ENCODE measurements at regions not wholly inside any gene's neighbourhood (a gene's known extent, or its start where the extent isn't known, plus 50 kb on each side); places are given as distances from the start of the nearest gene placed in this dataset.
"Not testable (repeated sequence)": the region's sequence is repeated elsewhere in the genome, so short reads cannot be mapped to it uniquely, and the experiment has no call there.

DNA sequence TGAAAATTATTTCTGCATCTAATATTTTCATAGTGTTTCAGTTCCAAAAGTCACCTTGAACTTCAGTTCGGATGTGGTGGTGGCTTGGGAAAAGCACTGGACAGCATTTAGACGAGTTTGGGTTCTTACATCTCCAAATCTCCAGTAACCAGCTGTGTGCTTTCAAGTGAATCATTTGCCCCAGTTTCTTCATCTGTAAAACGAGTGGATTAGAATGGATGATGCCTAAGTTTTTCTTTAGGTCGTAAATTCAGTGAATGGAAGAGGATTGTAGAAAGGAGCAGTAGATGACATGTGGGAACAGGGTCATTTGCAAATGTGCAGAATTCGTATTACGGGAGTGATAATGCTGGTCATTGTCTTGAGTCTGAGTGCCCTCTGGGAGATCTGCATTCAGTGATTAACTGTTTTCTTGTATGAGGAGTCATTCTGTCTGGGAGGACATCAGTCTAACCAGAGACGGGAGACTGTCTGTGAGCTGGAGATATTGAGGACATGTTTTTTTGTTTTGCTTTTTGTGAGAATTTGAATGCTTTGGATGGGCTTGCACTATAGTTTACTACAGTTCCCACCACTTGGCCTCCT is 641.6 kb upstream of the TBL1XR1 start:
- DNase-seq (ENCODE audit: low spot score) = no peak

DNA sequence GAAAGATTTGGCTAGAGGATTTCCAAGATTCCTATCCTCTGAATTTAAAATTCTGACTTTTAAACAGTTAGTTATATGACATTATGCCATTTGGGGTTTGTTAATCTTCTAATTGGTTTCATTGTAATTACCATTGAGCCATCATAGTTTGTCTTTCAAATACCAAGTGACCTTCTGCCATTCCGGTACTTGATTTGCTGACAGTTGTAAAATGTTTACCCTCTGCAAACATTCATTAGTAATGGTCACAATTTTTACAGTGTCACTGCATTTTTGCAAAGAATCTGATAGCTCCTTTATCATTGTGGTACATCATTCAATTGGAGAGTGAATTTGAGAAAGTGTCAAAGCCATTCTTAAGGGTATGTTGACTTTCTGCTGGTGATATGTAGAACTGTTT is 645.0 kb upstream of the TBL1XR1 start:
- no peak for DNase-seq (ENCODE audit: low spot score)

DNA sequence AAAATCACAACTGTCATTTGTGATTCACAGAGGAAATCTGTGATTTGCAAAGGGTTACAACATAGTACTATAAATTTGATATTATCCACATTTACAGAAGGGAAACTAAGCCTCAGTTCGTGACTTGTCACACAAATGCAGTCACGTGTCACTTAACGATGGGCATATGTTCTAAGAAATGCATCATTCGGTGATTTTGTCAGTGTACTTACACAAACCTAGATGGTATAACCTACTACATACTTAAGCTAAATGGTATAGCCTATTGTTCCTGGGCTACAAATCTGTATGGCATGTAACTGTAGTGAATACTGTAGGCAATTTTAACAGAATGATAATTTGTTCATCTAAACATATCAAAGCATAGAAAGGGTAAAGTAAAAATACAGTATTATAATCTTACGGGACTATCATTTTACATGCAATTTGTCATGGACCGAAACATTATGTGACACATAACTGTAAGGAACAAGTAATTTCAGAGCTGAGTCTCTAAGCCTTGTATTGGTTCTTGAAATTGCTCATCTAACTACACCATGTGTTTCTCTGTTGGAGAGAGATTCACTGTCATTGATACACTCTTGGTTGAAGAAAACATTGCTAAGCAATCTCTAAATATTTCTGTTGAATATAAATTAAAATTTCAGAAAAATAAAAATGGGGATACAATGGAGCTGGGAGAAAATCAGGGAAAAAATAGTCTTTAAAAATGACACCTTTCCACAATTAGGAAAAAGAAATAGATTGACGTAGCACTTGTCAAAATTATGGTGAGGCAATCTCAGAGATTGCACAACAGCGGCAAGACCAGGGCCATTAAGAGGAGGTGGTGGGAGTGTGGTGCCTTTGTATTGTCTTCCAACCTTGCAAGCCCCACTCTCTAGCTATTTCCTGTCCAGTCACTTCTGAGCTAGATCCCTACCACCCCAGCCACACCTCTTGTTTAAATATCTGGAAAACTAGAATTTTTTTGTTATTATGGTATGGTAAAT is 645.8 kb upstream of the TBL1XR1 start:
- DNase-seq (ENCODE audit: low spot score) = no peak

DNA sequence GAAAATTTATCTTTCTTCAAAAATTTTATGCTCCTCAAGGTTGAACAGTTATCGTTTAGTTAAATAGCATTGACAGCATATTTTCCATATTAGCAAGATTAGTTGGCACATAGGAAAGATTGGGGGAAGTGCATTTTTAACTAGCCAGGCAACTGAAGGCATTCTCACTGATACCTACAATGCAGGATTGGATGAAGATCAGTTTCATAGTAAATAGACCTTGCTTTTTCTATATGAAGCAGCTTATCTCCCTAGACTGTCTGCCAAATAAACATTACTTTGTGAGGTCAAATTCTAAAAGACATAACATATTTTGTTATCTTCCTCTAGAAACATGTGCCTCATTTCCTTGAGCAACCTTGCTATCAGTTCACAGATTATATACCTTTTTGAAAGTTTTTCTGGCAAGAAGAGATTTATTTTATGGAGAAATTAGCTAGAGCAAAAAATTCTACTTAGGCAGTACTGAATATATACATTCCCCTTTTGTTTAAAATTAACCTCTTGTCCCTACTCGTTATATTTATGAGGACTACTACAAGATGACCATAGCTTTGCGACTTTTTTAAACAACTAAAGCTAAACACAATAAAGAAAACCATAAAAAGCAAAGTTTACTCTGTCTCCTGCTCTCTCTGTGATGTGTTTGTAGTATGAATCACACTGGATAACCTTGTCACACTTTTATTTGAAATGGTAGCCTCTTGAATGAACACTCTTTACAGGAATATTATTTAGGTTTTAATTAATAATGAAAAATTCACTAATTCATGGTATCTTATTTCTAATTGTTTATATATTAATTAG is 654.9 kb upstream of the TBL1XR1 start:
- DNase-seq (ENCODE audit: low spot score) = no peak

DNA sequence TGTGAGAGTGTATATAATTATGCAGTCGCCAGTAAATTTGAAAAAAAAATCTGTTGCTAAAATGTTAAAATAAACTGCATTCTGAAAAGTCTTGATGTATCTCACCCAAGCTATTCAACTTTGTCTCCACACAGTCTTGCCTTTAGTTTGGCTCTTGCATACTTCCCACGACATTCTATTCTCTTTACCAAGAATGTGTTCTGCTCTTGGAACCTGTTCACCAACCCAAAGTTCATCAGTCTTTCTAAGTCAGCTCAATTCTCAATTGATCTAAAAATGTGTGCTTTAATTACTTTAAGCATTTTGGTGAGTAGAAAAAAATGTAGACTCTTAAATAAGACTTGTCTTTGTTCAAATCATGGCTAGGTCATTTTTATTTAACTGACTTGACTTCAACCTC is 657.7 kb upstream of the TBL1XR1 start:
- DNase-seq (ENCODE audit: low spot score) = no peak

DNA sequence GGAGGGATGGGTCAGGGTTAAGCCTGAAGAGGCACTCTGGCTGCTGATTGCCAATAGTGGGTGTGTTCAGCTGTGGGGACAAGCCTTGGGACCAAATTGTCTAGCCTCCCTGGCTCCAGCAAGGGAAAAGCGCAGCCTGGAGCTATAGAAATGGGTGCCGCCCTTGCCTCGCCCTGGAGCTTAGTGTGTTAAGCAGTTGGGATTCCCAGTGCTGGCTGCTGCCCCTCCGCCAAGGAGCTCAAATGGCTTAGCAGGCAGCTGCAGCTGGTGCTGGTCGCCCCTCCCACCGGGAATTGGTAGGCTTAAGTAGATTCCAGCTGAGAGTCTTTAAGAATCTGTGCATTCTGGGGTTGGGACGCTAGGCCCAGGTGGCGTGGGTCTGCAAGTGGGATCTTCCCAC is 662.9 kb upstream of the TBL1XR1 start:
- no peak for DNase-seq (ENCODE audit: low spot score)

DNA sequence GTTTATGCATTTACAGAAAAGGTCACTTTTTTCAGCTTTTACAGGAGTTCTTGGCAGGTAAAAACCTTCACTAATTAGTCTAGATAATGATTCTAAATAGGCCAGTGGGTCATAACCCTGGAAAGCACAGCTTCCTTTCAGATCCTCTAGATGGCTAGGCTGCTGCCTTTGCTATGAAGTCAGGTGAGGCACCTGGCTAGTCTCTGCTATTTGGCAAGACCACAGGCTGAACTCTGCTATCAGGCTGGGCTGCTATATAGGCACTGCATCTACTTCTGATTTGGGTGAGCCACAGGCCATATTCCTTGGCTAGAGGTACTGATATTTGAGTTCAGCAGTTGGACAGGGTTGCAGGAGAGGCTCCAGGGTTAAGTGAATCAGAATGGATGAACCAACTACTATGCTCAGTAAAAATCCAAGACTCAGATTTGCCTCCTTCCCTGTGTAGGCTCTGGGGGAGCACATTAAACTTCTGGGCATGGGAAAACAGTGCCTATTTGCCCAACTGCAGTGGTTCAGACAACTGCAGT is 665.7 kb upstream of the TBL1XR1 start:
- no peak for DNase-seq (ENCODE audit: low spot score)

DNA sequence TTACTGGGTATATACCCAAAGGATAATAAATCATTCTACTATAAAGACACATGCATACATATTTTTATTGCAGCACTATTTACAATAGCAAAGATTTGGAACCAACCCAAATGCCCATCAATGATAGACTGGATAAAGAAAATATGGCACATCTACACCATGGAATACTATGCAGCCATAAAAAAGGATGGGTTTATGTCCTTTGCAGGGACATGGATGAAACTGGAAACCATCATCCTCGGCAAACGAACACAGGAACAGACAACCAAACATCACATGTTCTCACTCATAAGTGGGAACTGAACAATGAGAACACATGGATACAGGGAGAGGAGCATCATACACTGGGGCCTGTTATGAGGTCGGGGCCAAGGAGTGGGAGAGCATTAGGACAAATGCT is 665.0 kb upstream of the KCNMB2 start:
- not testable (repeated sequence) for DNase-seq (ENCODE audit: low spot score)

DNA sequence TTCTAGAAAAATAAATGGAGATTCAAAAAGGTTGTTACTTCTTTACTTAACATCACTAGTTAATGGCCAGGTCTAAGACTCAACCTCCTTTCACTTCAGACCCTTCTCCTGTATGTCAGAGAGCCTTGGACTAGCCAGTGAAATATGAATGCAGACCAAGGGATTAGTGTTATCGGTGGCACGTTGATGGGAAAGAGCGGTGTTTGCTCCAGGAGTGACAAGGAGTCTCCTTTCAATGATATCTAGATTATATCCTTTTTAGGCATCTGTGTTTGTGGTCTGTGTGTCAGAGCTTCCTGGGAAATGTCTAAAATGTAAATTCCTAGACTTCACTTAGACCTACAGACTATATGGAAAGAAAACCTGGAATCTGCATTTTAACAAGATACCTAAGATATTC is 658.0 kb upstream of the KCNMB2 start:
- no peak for DNase-seq (ENCODE audit: low spot score)

DNA sequence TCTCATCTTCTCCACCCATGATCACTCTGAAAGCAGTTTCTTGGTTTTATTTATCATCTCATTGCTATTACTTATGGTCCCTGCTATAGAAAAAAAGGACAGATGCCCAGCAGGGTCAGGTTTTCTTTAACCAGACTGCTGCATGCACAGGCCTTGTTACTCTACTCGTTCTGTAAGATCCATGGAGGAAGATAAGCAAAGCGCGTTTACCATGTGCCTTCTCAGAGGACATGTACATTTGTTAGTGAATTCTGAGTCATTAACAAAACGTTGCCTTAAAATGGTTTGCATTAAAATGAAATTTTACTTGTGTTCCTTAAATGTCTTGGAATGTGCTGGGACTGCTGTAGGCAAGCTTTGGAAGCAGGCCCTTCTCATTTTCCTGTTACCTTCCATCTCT is 657.3 kb upstream of the KCNMB2 start:
- no peak for DNase-seq (ENCODE audit: low spot score)

DNA sequence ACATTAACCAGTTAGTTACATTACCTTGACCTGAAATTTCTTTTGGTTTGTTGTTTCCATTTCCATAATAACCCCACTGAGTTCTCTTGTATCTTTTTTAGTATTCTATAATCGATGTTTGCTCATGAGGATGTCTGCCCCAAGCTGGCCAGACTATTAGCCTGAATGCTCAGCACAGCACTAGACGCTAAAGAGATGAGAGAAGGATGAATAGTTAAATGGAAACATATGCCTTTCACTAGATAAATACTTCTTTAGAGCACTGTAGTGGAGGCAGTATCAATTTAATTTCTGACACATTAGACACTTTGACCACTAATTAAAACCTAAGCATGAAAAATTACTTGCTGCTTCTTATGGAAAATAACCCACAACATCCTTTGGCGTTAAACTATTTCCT is 654.9 kb upstream of the KCNMB2 start:
- no peak for DNase-seq (ENCODE audit: low spot score)

DNA sequence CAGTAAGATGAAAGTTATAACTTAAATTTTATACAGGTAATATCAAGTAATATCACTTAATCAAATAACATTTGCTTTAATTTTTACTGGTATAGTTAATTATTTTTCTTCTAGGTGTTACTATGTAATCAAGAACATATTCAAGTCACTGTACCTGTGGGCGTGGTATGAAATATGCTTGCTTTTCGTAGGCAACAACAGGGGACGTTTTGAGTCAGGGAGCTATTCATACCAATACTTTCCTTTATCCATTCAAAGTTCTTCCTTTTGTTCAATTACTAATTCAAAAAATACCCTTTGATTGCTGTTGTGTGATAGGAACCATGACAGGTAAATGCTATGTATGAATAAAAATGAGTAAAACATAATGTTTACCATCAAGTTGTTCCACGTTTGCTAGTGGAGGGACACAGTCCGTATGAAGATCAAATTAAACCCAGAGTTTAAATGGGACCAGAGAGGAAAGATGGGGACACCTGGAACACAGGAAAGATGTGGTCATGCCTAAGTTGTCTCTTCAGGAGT is 654.0 kb upstream of the KCNMB2 start:
- DNase-seq (ENCODE audit: low spot score) = no peak

DNA sequence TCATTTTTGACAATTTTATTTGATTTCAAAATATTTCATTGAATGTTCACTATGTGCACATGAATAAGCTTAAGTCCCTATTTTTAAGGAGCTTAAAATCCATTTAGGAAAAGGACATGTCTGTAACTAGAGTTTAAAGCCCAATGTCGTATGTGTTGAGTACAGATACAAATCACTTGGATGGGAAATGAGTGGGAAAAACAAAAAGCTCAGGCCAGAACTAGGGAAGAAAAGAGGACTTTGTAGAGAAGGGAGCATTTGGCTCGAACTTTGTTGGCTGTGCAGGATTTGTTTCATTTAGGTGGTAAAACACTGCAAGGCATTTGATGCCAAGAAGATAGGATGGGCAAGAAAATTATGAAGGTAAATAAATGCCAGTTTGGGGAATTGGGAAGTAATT is 653.1 kb upstream of the KCNMB2 start:
- no peak for DNase-seq (ENCODE audit: low spot score)

DNA sequence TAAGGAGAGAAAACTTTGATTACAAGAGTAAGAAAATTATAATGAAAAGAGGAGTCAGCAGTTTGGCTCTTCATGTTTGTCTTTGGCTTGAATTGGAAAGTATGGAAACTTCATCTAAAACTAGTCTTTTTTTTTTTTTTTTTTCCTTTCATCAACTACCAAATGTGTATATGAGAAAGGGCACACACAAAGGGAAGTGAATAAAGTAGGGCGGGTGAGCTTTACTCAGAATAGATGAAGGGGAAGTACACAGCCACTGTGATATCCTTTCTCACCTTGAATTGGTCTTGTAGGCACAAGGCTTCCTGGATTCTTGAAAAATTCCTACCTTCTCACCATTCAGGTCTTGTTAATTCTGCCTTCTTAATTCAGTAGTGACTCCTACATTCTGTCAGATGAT is 652.3 kb upstream of the KCNMB2 start:
- no peak for DNase-seq (ENCODE audit: low spot score)

DNA sequence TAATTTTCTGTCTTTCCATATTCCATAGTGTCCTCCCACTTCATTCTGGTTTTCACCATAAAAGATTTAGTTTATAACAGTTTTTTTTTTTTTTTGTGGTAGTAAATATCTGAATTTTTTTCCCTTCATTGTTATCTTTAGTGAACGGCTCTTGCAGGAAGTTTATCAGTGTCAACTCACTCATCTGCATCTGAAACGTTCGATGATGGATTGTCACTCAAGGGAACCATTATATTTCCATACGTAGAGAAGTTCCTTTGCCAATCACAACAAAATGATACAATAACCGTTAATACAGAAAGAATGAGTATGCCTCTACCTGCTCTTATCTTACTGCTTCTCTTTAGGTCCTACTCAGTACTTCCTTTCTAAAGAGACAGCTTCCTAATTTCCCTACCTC is 651.2 kb upstream of the KCNMB2 start:
- no peak for DNase-seq (ENCODE audit: low spot score)

DNA sequence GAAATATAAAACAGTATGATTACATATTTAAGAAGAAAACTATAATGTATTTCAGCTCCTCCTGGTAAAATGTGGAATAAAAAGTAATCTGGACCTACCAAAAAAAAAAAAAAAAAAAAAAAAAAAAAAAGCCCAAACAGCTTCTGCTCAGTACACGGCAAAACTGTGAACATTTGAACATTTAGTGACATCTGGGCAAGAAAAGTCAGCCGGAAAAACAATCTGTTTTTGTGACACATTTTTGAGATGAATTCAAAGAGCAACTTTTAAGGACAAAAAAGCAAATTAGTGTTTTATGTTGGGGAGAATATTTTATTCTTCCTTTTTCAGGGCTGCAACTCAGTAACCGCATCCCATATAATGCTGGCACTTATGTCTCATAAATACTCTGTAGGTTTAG is 649.7 kb upstream of the KCNMB2 start:
- no peak for DNase-seq (ENCODE audit: low spot score)

DNA sequence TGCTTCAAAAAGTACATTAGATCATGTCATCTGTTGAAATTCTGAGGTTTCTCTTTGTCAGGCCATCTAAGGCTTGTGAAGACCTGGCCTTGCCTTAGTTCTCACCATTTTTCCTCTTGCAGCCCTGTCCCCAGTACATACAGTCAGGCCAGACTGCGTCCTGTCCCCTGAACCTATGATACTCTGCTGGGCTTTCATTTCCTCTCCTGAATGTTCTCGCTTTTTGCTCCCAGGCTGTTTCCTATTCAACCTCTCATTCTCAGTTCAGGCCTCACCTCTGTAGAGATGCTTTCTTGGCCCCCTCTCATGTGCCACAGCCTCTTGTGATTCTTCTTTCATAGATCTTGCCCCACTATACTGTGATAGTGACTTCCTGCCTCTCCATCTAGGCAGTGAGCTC is 648.8 kb upstream of the KCNMB2 start:
- DNase-seq (ENCODE audit: low spot score) = no peak

DNA sequence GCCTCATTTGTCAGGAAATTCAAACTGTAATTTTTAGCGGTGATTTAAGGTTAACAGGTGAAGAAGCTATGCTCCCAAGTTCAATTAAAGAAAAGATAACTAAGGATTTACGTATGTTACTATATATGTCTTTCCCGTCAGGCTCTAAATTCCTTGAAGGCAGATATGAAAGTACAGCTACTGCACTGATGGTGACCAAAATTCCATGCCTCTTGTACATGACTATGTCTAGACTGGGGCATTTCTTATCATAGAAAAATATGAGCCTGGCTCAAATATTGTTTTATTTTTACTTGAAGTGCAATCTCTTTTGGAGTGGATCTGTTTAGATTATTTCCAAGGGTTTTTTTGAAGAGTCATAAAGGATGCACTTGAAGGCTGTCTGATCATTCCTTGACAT is 647.1 kb upstream of the KCNMB2 start:
- no peak for DNase-seq (ENCODE audit: low spot score)

DNA sequence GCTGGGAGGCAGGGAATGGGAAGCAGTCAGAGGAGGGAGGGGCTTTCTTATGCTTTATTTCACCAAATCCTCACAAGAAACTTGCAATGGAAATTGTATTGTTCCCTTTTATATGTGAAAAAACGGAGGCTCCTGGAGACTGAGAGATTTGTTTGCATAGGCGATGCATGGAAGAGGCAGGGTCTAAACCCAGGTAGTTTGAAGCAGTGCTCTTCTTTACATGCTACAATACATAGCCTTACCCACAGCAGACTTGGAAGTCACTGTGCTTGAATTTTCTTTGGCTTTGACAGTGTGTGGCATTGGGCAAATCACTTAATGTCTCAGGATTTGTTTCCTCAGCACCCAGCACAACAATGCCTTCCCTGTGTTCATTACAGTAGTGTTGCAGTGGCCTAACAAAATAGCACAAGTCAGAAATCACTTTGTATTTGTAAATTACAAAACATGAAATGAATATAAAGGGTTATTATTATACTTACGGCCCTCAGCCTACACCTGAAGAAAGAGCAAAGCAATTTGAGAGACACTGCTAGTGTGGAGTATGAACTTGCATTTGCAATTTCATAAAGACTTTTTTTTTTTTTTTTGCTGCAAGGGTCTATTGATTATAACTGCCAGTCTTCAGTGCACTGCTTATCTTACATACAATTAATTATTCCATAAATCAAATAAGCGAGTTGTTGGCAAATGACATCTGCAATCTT is 646.4 kb upstream of the KCNMB2 start:
- no peak for DNase-seq (ENCODE audit: low spot score)

DNA sequence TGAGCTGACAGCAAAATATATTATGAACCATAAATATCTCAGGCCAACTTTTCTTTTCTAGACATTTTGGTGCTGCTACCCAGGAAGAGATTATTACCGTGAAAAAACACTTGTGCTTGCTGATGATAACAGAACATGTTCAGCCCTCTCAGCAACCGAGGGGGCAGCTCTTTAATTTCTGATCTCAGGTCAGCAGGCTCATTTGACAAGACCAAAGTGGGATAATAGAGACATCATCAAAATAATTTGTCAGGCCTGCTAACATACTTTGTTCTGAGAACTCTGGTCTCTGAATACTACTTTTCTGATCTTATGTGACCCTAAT is 645.9 kb upstream of the KCNMB2 start:
- no peak for DNase-seq (ENCODE audit: low spot score)

DNA sequence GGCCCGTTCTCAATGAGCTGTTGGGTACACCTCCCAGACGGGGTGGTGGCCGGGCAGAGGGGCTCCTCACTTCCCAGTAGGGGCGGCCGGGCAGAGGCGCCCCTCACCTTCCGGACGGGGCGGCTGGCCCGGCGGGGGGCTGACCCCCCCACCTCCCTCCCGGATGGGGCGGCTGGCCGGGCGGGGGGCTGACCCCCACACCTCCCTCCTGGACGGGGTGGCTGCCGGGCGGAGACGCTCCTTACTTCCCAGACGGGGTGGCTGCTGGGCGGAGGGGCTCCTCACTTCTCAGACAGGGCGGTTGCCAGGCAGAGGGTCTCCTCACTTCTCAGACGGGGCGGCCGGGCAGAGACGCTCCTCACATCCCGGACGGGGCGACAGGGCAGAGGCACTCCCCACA is 644.7 kb upstream of the KCNMB2 start:
- not testable (repeated sequence) for DNase-seq (ENCODE audit: low spot score)
